ENCODE measurements at regions not wholly inside any gene's neighbourhood (a gene's known extent, or its start where the extent isn't known, plus 50 kb on each side); places are given as distances from the start of the nearest gene placed in this dataset.

DNA sequence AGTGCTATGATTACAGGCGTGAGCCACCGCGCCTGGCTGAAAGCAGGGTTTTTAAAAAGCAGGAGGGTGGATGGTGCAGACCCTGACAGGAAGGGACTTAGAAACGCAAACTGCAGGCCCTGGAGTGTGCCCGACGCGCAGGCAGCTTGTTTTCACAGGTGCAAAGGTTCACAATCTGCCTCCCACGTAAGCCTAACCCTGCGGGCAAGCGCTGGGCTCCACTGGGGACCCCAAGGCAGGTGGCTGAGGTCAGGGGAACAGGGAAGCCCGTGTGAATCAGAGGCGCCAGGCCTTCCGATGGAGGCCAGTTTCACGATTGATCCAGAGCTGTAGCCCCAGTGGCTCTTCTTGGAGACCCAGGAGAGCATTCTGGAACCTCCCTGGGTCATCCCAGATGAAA lies 256.3 kb downstream of the BRD1 start:
- no peak for FAIRE-seq
- DNase-seq (ENCODE audit: low spot score): no peak

GRCh38 chr22:49570032-49570848 lies 257.4 kb downstream of the BRD1 start:
- DNase-seq (ENCODE audit: low spot score) (no peak), FAIRE-seq (no peak)

DNA sequence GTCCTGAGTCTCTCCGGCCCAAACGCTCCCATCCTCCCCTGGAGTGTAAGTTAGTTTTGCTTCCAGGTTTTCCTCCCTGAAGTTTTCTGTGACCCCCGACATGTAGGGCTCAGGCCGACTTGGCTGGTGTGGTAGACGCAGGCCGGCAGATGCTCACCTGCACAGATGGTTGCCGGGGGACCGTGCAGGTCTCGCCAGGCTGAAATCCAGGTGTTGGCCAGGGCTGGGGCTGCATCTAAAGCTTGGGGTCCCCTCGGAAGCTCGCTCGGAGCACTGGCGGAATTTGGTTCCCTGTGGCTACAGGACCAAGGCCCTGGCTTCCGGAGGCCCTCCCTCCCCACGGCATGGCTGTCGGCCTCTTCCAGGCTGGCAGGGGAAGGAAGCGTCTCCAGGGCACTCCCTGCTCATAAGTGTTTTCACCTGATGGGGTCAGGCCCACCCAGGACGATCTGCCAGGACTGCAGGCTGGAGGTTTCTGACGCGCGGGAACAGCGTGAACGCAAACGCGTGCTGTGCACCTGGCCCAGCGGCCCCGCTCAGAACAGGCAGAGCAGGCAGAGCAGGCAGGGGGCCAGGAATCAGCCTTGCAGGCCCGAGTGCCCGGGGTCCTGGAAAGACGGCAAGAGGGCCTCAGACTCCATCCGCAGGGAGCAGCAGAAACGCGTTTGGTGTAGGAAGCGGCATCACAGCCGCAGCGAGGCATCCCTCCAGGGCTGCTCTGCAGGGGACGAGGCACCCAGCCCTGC lies 258.2 kb downstream of the BRD1 start:
- DNase-seq (ENCODE audit: low spot score) (no peak), FAIRE-seq (no peak)

DNA sequence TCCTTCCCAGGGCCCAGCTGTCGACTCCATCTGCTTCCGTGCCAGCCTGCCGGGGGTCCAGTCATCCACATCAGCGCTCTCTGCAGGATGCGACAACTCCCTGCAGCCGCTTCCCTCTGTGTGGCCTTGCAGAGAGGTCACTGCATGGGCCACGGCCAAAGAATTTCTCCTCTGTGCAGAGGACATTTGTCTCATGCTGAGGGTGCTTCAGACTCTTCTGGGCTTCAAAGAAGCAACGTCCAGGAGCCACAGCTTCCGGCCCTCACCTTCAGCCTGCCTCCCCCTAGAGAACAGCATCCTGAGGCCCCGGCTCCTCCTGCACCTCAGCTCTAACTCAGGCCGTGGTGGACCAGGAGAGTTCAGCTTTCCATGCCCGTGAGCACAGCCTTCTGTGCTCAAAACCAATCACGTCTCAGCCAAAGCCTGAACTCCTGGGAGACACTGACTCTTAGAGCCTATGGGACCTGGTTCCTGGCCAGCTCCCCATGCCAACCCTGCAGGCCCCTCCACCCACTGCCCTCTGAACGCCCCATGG lies 258.9 kb downstream of the BRD1 start:
- no peak for DNase-seq (ENCODE audit: low spot score)
- no peak for FAIRE-seq

GRCh38 chr22:49567899-49568750 lies 259.5 kb downstream of the BRD1 start:
- FAIRE-seq (no peak), DNase-seq (ENCODE audit: low spot score) (no peak)

DNA sequence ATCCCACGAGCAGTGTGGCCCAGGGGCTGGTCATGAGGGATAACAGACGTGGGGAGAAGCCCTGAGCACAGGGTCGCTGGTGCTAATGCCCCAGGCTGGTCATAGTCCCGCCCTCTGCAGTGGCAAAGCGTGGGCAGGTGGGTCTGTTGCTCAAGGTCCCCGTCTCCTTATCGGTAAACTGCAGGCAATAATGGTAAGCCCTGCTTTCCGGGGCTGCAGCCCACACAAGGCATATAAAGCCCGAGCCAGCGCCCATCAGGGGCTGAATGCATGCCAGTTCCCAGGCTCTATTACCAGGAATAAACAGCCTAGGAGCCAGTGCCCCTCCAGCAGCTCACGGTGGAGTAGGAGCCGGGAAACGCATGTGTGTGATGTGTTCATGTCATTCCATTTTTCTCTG lies 261.0 kb downstream of the BRD1 start:
- FAIRE-seq (no peak), DNase-seq (ENCODE audit: low spot score) (no peak)

DNA sequence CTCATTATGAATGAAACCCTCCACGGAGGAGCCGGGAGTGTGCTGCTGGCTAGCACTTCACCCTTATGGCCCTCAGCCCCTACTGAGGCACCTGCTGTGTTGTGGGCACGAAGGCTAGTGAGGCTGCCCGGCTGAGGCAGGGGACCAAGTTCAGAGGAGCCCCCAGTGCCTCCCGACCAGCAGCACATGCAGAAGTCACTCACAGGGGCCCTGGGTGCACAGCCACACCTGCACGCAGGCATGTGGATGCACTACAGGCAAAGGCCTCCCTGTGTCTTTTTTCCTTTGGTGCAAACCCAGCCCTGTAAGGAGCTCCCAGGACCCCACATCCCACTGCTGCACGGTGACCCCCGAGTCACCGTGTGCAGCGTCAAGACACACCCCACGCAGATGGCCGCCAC lies 261.5 kb downstream of the BRD1 start:
- DNase-seq (ENCODE audit: low spot score): no peak
- FAIRE-seq: no peak

DNA sequence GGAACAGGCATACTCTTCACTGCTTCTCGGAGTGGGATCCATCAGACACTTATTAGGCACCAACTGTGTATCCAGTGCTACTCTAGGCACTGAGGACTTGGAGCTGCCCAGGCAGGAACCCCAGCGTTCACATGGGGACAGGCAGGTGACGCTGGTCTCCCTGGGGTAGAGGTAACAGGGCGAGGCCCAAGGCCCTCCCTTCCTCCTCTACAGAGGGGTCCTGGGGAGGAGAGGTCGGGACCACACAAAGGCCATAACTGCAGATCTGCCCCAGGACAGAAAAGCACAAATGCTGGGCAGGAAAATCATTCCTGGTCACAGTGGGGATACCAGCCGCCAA lies 262.2 kb downstream of the BRD1 start:
- no peak for FAIRE-seq
- DNase-seq (ENCODE audit: low spot score): no peak

GRCh38 chr22:49564666-49565515 lies 262.8 kb downstream of the BRD1 start:
- FAIRE-seq (no peak), DNase-seq (ENCODE audit: low spot score) (no peak)

DNA sequence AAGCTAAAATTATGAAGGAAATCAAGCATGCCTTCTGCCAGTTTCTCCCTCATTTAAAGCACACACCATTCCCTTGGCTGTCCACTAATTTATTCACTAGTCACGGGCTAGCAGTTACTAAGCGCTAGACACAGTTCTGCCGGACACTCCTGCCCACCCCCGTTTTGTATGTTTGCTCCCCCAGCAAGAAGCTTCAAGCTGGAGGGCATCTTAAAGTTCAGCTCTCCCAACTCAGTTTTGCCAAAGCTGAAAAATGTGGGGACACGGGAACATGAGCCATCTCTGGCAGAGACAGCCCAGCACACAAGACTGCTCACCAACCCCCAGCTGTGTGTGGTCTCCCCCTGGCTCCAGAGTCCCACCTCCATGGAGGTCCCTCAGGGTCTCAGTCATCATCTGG lies 263.6 kb downstream of the BRD1 start:
- FAIRE-seq: no peak
- no peak for DNase-seq (ENCODE audit: low spot score)

DNA sequence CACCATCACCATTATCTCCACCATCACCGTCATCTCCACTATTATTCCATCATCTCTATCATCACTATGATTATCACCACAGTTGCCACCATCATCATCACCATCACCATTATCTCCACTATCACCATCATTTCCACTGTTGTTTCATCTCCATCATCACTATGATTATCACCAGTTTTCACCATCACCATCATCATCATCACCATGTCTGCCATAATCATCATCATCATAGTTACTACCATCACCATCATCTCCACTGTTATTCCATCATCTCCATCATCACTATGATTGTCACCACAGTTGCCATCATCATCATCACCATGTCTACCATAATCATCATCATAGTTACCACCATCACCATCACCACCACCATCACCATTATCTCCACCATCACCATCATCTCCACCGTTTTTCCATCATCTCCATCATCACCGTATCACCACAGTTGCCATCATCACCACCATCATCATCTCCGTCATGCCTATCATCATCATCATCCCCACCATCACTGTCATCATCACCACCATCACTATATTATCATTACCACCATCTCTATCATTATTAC lies 264.9 kb downstream of the BRD1 start:
- DNase-seq (ENCODE audit: low spot score): no peak
- FAIRE-seq: peak; percentile 97

GRCh38 chr22:49561976-49562375 lies 265.7 kb downstream of the BRD1 start:
- DNase-seq (ENCODE audit: low spot score) (no peak), FAIRE-seq (no peak)

GRCh38 chr22:49561338-49561737 lies 266.3 kb downstream of the BRD1 start:
- DNase-seq (ENCODE audit: low spot score) (no peak), FAIRE-seq (no peak)

DNA sequence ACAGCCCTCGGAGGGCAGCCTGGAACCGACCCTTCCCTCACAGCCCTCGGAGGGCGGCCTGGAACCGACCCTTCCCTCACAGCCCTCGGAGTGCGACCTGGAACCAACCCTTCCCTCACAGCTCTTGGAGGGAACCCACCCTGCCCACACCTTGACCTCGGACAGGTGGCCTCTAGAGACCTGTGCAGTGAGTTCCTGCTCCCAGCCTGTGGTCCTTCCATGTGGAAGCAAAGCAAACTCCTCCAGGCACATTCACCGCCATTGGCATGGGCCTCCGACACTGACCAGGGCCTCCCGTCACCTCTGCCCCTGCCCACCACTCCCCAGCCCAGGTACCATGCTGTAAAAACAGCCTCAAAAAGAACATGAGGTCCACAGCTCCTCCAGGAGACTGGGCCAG lies 272.1 kb downstream of the BRD1 start:
- FAIRE-seq (no peak), DNase-seq (ENCODE audit: low spot score) (no peak)

- no peak for DNase-seq (ENCODE audit: low spot score)
- FAIRE-seq: no peak
These were observed 272.9 kb downstream of the BRD1 start for GRCh38 chr22:49554741-49555140.

DNA sequence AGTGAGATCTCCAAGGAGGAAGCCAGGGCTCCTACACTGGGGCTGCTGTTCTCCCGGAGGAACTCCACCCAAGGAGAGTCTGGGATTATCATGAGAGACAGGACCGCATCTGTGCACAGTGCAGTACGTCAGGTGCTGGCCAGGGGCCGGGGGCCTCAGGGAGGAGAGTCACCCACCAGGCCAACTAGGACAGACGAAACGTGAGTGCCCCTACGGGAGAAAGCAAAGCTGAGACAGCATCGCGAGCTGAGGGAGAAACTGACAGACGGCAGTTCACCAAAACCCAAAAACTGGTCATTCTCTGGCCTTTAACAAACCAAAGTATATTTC lies 273.4 kb downstream of the BRD1 start:
- FAIRE-seq (no peak), DNase-seq (ENCODE audit: low spot score) (no peak)

- no peak for DNase-seq (ENCODE audit: low spot score)
- FAIRE-seq: no peak
These were observed 274.0 kb downstream of the BRD1 start for GRCh38 chr22:49553518-49554295.

DNA sequence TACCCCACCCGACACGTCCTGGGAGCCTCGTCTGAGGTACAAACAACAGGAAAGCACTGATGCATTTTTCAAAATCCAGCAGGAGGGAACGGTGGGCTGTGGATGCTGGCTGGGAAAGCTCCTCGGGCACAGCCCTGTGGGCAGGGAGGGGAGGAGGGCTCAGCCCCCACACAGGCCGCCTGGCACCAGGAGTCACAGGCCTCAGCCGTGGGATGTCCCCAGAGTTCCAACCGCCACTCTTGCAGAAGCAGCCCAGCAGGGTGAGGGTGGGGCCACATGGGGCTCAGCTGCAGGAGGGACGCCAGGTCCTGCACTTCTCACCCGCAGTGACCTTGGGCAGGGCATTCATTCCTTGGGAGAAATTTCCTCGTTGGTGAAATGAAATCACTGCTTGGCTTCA lies 274.6 kb downstream of the BRD1 start:
- DNase-seq (ENCODE audit: low spot score) (no peak), FAIRE-seq (no peak)

- DNase-seq (ENCODE audit: low spot score): no peak
- no peak for FAIRE-seq
These were observed 275.6 kb downstream of the BRD1 start for GRCh38 chr22:49551897-49552614.
